Ishikawa (cell line): ENCODE measurements at regions not wholly inside any gene's neighbourhood (a gene's known extent, or its start where the extent isn't known, plus 50 kb on each side); places are given as distances from the start of the nearest gene placed in this dataset.

Source experiments
- CEBPB ChIP-seq: IDR thresholded peaks from 2 replicates; pipeline ENCODE4 v1.6.1; 2012
- CREB1 ChIP-seq: IDR thresholded peaks from 2 replicates; pipeline ENCODE4 v1.6.1; 2012; ENCODE audit warnings: low read depth
- EGR1 ChIP-seq: IDR thresholded peaks from 2 replicates; pipeline ENCODE4 v1.6.1; 2012
- EP300 ChIP-seq: IDR thresholded peaks from 2 replicates; pipeline ENCODE4 v1.6.1; 2012; ENCODE audit warnings: borderline replicate concordance
- FOXM1 ChIP-seq: IDR thresholded peaks from 2 replicates; pipeline ENCODE4 v1.6.1; 2012; ENCODE audit warnings: low read depth, borderline replicate concordance
- MAX ChIP-seq: IDR thresholded peaks from 2 replicates; pipeline ENCODE4 v1.6.1; 2012
- NFIC ChIP-seq: IDR thresholded peaks from 2 replicates; pipeline ENCODE4 v1.6.1; 2012
- RAD21 ChIP-seq: IDR thresholded peaks from 2 replicates; pipeline ENCODE4 v1.6.1; 2012; ENCODE audit warnings: low read depth
- REST ChIP-seq: IDR thresholded peaks from 2 replicates; pipeline ENCODE4 v1.6.1; 2012; ENCODE audit warnings: low read depth, mild to moderate bottlenecking
- TAF1 ChIP-seq: IDR thresholded peaks from 2 replicates; pipeline ENCODE4 v1.6.1; 2012; ENCODE audit warnings: low read depth, mild to moderate bottlenecking
- TCF12 ChIP-seq: IDR thresholded peaks from 2 replicates; pipeline ENCODE4 v1.6.1; 2012; ENCODE audit warnings: low read depth
- TEAD4 ChIP-seq: IDR thresholded peaks from 2 replicates; pipeline ENCODE4 v1.6.1; 2012
- USF1 ChIP-seq: IDR thresholded peaks from 2 replicates; pipeline ENCODE4 v1.6.1; 2012
- YY1 ChIP-seq: IDR thresholded peaks from 2 replicates; pipeline ENCODE4 v1.6.1; 2012; ENCODE audit warnings: low read depth
- ZBTB7A ChIP-seq: IDR thresholded peaks from 2 replicates; pipeline ENCODE4 v1.6.1; 2012; ENCODE audit warnings: low read depth

- TF ChIP-seq CEBPB (no peak), RAD21 (no peak)
Observed at GRCh38 chr13:58437427-58437826, 805.9 kb downstream of the PCDH17 start.

- TF ChIP-seq TCF12 (no peak), FOXM1 (no peak), YY1 (no peak), USF1 (no peak), TAF1 (no peak), RAD21 (no peak), EP300 (no peak), NFIC (no peak), TEAD4 (no peak), EGR1 (no peak), MAX (no peak), ZBTB7A (no peak), REST (no peak), CEBPB (no peak), CREB1 (no peak)
Observed at GRCh38 chr13:58446979-58447378, 815.4 kb downstream of the PCDH17 start.

- no peak for TF ChIP-seq RAD21
- TF ChIP-seq MAX = no peak
- TF ChIP-seq YY1 = no peak
- no peak for TF ChIP-seq FOXM1
- no peak for TF ChIP-seq USF1
- no peak for TF ChIP-seq TEAD4
- TF ChIP-seq ZBTB7A = no peak
- no peak for TF ChIP-seq CREB1
- no peak for TF ChIP-seq EGR1
- TF ChIP-seq TAF1 = no peak
- TF ChIP-seq EP300 = no peak
- no peak for TF ChIP-seq CEBPB
- TF ChIP-seq REST = no peak
- TF ChIP-seq TCF12 = no peak
- no peak for TF ChIP-seq NFIC
Observed at GRCh38 chr13:58452123-58452623, 820.6 kb downstream of the PCDH17 start.

- TF ChIP-seq USF1 = no peak
Observed at GRCh38 chr13:58455094-58455493, 823.5 kb downstream of the PCDH17 start.

GRCh38 chr13:58461217-58461616 lies 829.7 kb downstream of the PCDH17 start:
- TF ChIP-seq TEAD4 (no peak), TAF1 (no peak), EGR1 (no peak), ZBTB7A (no peak), CEBPB (no peak), USF1 (no peak), YY1 (no peak), CREB1 (no peak), RAD21 (no peak), NFIC (no peak), REST (no peak), MAX (no peak), EP300 (no peak), TCF12 (no peak), FOXM1 (no peak)
